GF-D8 (cell line): ENCODE measurements at regions not wholly inside any gene's neighbourhood (a gene's known extent, or its start where the extent isn't known, plus 50 kb on each side); places are given as distances from the start of the nearest gene placed in this dataset.

ENCODE experiments used
- DNase-seq: peaks from one replicate; lab custom pipeline; 2025; lab: John Stamatoyannopoulos, UW

GRCh38 chr4:19406789-19407188 is 844.9 kb upstream of the SLIT2 start:
- DNase-seq = no peak

- DNase-seq = no peak
Measured at GRCh38 chr4:19403786-19404370, 847.8 kb upstream of the SLIT2 start.

- DNase-seq = no peak
Measured at GRCh38 chr4:19402581-19403065, 849.1 kb upstream of the SLIT2 start.

GRCh38 chr4:19401301-19402080 is 850.2 kb upstream of the SLIT2 start:
- no peak for DNase-seq

GRCh38 chr4:19400820-19401219 is 850.9 kb upstream of the SLIT2 start:
- no peak for DNase-seq

- no peak for DNase-seq
Measured at GRCh38 chr4:19399001-19399400, 852.7 kb upstream of the SLIT2 start.

GRCh38 chr4:19386786-19387185 is 864.9 kb upstream of the SLIT2 start:
- no peak for DNase-seq

- no peak for DNase-seq
Measured at GRCh38 chr4:19382993-19383756, 868.5 kb upstream of the SLIT2 start.

- no peak for DNase-seq
Measured at GRCh38 chr4:19381068-19381467, 870.6 kb upstream of the SLIT2 start.

- DNase-seq = no peak
Measured at GRCh38 chr4:19380600-19380999, 871.1 kb upstream of the SLIT2 start.

- DNase-seq = no peak
Measured at GRCh38 chr4:19379191-19379708, 872.5 kb upstream of the SLIT2 start.

- DNase-seq = no peak
Measured at GRCh38 chr4:19375931-19376330, 875.8 kb upstream of the SLIT2 start.

- DNase-seq = no peak
Measured at GRCh38 chr4:19375136-19375804, 876.4 kb upstream of the SLIT2 start.

GRCh38 chr4:19372390-19372789 is 879.3 kb upstream of the SLIT2 start:
- no peak for DNase-seq

- no peak for DNase-seq
Measured at GRCh38 chr4:19368800-19369199, 882.9 kb upstream of the SLIT2 start.

GRCh38 chr4:19366916-19367315 is 884.8 kb upstream of the SLIT2 start:
- DNase-seq = no peak

- DNase-seq = no peak
Measured at GRCh38 chr4:19358015-19358414, 893.7 kb upstream of the SLIT2 start.

GRCh38 chr4:19349416-19349815 is 902.3 kb upstream of the SLIT2 start:
- DNase-seq = no peak

GRCh38 chr4:19348746-19349145 is 903.0 kb upstream of the SLIT2 start:
- no peak for DNase-seq

GRCh38 chr4:19346636-19347035 is 905.1 kb upstream of the SLIT2 start:
- no peak for DNase-seq

GRCh38 chr4:19329631-19330030 is 922.1 kb upstream of the SLIT2 start:
- DNase-seq = no peak

GRCh38 chr4:19329077-19329476 is 922.6 kb upstream of the SLIT2 start:
- no peak for DNase-seq
